ENCODE measurements at regions not wholly inside any gene's neighbourhood (a gene's known extent, or its start where the extent isn't known, plus 50 kb on each side); places are given as distances from the start of the nearest gene placed in this dataset.

DNA sequence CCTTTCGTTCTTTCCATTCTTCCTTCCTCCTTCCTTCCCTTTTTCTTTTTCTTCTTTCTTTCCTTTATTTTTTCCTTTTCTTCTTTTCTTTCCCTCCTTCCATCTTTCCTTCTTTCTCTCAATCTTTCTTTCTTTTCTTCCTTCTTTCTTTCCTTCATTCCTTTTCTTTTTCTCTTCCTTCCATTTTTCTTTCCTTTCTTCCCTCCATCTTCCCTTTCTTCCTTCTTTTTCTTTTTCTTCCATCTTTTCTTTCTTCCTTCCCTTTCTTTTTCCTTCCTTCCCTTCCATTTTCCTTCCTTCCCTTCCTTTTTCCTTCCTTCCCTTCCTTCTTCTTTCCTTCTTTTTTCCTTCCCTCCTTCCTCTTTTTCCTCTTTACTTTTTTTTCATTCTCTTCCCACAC lies 568.7 kb downstream of the GALR1 start:
- TF ChIP-seq CTCF (IDR thresholded peaks at IDR 0.05; ENCODE audit: borderline replicate concordance, extremely low read depth, low read length, poor library complexity, severe bottlenecking) = no peak
- TF ChIP-seq EZH2 (IDR thresholded peaks at IDR 0.05; ENCODE audit: borderline replicate concordance, low read depth, low read length, severe bottlenecking) = no peak

All from DND-41 (cell line).